Peyer's patch (tissue), 4 donors: ENCODE measurements at regions not wholly inside any gene's neighbourhood (a gene's known extent, or its start where the extent isn't known, plus 50 kb on each side); places are given as distances from the start of the nearest gene placed in this dataset.
"Not testable (repeated sequence)": the region's sequence is repeated elsewhere in the genome, so short reads cannot be mapped to it uniquely, and the experiment has no call there.

Experiments
- DNase-seq, 3 donors: peaks; one replicate each; pipeline ENCODE4 v3.0.0-alpha.2; 2017 to 2019
- H3K27ac ChIP-seq, 4 donors: fragments of 200-600 bp; sonication (generic); one replicate each; pipeline ENCODE4 v1.5.1; 2016 to 2019
- H3K27me3 ChIP-seq, 2 donors: fragments of 200-600 bp; sonication (generic); one replicate each; pipeline ENCODE4 v1.5.1; 2019
- H3K36me3 ChIP-seq, 3 donors: fragments of 200-600 bp; sonication (generic); one replicate each; pipeline ENCODE4 v1.5.1; 2016 to 2019
- H3K4me1 ChIP-seq, 4 donors: fragments of 200-600 bp; sonication (generic); one replicate each; pipeline ENCODE4 v1.5.1; 2016 to 2019
- H3K4me3 ChIP-seq, 4 donors: fragments of 200-600 bp; sonication (generic); 1 replicate in 3 of 4; 2 replicates in 1 of 4; pipeline ENCODE4 v1.5.1; 2016 to 2019; ENCODE audit warnings: mild to moderate bottlenecking in 1 of 4
- H3K9me3 ChIP-seq, 4 donors: fragments of 200-600 bp; sonication (generic); one replicate each; pipeline ENCODE4 v1.5.1; 2016 to 2019; ENCODE audit warnings: mild to moderate bottlenecking in 1 of 4
- POLR2A ChIP-seq, 2 donors: fragments of 450-650 bp; IDR thresholded peaks; one replicate each; pipeline ENCODE4 v1.5.1; 2017; ENCODE audit warnings: antibody characterized with exemption in 2 of 2, mild to moderate bottlenecking in 2 of 2, moderate library complexity in 2 of 2
- TF ChIP-seq, protein P1 (sequence below), 6 experiments: fragments of 450-650 bp in 4 of 6; fragments of 200-600 bp in 2 of 6; sonication (generic) in 1 of 6; IDR thresholded peaks; one replicate each; pipeline ENCODE4 v1.5.1; 2017 to 2019; ENCODE audit warnings: antibody characterized with exemption in 6 of 6, mild to moderate bottlenecking in 3 of 6, moderate library complexity in 1 of 6

GRCh38 chr10:16242859-16243613, 193.8 kb upstream of the PTER start:
- no peaks in the 10 kb centered on the region for H3K9me3 ChIP-seq

GRCh38 chr10:16250136-16250535, 186.7 kb upstream of the PTER start:
- not testable (repeated sequence) for H3K36me3 ChIP-seq, H3K4me1 ChIP-seq, H3K4me3 ChIP-seq, H3K27me3 ChIP-seq, H3K9me3 ChIP-seq, DNase-seq, H3K27ac ChIP-seq

More at GRCh38 chr10:16242859-16243613, 193.8 kb upstream of the PTER start:
- no peak for DNase-seq
- Histone ChIP-seq H3K4me3 (no peak overlapping the region), H3K4me1 (no peaks in the 10 kb centered on the region), H3K27me3 (no peaks in the 10 kb centered on the region), H3K36me3 (no peaks in the 10 kb centered on the region), H3K27ac (no peak overlapping the region)
- no peak for TF ChIP-seq POLR2A (IDR thresholded peaks at IDR 0.05)
- TF ChIP-seq, protein P1, sequence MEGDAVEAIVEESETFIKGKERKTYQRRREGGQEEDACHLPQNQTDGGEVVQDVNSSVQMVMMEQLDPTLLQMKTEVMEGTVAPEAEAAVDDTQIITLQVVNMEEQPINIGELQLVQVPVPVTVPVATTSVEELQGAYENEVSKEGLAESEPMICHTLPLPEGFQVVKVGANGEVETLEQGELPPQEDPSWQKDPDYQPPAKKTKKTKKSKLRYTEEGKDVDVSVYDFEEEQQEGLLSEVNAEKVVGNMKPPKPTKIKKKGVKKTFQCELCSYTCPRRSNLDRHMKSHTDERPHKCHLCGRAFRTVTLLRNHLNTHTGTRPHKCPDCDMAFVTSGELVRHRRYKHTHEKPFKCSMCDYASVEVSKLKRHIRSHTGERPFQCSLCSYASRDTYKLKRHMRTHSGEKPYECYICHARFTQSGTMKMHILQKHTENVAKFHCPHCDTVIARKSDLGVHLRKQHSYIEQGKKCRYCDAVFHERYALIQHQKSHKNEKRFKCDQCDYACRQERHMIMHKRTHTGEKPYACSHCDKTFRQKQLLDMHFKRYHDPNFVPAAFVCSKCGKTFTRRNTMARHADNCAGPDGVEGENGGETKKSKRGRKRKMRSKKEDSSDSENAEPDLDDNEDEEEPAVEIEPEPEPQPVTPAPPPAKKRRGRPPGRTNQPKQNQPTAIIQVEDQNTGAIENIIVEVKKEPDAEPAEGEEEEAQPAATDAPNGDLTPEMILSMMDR (IDR thresholded peaks at IDR 0.05) = no peak

GRCh38 chr10:16256336-16256735, 180.5 kb upstream of the PTER start:
- TF ChIP-seq, protein P1 (IDR thresholded peaks at IDR 0.05) = no peak
- TF ChIP-seq POLR2A (IDR thresholded peaks at IDR 0.05) = no peak

DNA sequence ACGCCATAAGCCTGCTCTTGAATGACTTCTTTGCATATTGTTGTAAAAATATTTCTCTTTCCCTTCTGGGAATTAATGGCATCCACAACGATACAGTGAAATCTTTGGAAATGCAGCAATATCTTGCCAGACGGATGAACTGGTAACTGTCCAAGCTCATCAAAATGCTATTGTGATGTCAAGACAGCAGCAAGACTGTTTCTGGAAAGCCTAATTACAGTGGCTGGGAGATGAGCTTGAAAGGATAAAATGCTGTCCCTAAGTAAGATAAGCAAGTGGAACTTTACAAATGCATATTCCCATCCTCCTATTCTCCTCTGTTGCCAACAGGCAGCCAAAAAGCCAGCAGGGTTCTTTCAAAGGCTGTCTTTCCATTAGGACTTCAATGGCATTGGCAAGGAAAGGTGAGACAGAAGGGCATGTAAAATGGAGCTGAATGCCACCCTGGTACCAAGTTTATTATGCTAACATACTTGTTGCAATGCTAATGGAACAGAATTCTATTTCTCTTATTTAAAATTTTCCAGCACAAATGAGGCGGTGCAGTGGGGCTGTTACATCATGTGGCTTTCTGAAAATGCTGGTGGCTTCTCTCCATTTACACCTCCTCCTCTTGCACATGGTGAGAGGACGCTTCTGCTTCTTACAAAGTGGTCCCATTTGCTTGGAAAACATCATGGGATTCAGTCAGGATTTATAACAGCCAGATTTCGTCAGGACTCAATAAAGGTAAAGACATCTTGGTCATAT, 178.3 kb upstream of the PTER start:
- TF ChIP-seq, protein P1 (IDR thresholded peaks at IDR 0.05) = no peak
- TF ChIP-seq POLR2A (IDR thresholded peaks at IDR 0.05) = no peak
- H3K4me3 ChIP-seq = no peak overlapping the region
- H3K36me3 ChIP-seq = no peaks in the 10 kb centered on the region
- no peaks in the 10 kb centered on the region for H3K27me3 ChIP-seq
- no peak overlapping the region for H3K27ac ChIP-seq
- H3K9me3 ChIP-seq = no peaks in the 10 kb centered on the region
- no peaks in the 10 kb centered on the region for H3K4me1 ChIP-seq
- DNase-seq = no peak

More at GRCh38 chr10:16256336-16256735, 180.5 kb upstream of the PTER start:
- Histone ChIP-seq H3K27ac (no peak overlapping the region), H3K27me3 (no peaks in the 10 kb centered on the region), H3K4me1 (no peaks in the 10 kb centered on the region), H3K36me3 (no peaks in the 10 kb centered on the region), H3K4me3 (no peak overlapping the region), H3K9me3 (no peaks in the 10 kb centered on the region)
- no peak for DNase-seq

- Histone ChIP-seq H3K9me3 (no peaks in the 10 kb centered on the region), H3K27me3 (no peaks in the 10 kb centered on the region), H3K4me3 (no peak overlapping the region), H3K4me1 (no peaks in the 10 kb centered on the region), H3K36me3 (no peaks in the 10 kb centered on the region), H3K27ac (no peak overlapping the region)
- no peak for DNase-seq
- TF ChIP-seq, protein P1 (IDR thresholded peaks at IDR 0.05) = no peak
- no peak for TF ChIP-seq POLR2A (IDR thresholded peaks at IDR 0.05)
Observed at GRCh38 chr10:16259726-16260125, 177.1 kb upstream of the PTER start.

DNA sequence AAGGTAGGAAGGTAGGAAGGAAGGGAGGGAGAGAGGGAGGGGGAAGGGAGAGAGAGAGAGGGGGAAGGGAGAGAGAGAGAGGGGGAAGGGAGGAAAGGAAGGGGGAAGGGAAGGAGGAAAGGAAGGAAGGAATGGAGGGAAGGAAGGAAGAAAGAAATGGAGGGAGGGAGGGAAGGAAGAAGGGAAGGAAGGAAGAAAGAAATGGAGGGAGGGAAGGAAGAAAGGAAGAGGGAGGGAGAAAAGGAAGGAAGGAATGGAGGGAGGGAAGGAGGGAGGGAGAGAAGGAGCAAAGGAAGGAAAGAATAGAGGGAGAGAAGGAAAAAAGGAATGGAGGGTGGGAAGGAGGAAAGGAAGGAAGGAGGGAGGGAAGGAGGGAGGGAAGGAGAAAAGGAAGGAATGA, 176.4 kb upstream of the PTER start:
- Histone ChIP-seq H3K36me3 (no peaks in the 10 kb centered on the region), H3K9me3 (no peaks in the 10 kb centered on the region), H3K4me3 (no peak overlapping the region), H3K27ac (no peak overlapping the region), H3K27me3 (no peaks in the 10 kb centered on the region), H3K4me1 (no peaks in the 10 kb centered on the region)
- TF ChIP-seq, protein P1 (IDR thresholded peaks at IDR 0.05) = no peak
- TF ChIP-seq POLR2A (IDR thresholded peaks at IDR 0.05) = no peak
- DNase-seq = no peak
